ENCODE measurements at regions not wholly inside any gene's neighbourhood (a gene's known extent, or its start where the extent isn't known, plus 50 kb on each side); places are given as distances from the start of the nearest gene placed in this dataset.

- Mint-ChIP-seq H3K27ac (no peak overlapping the region), H3K4me3 (no peak overlapping the region), H3K27me3 (no peaks in the 10 kb centered on the region), H3K4me1 (no peaks in the 10 kb centered on the region), H3K36me3 (no peaks in the 10 kb centered on the region), H3K9me3 (no peaks in the 10 kb centered on the region)
- ATAC-seq (ENCODE audit: low read depth) (no peak), DNase-seq (no peak)
- POLR2A ChIA-PET: no interaction called here
Observed at GRCh38 chr21:16071092-16071491, 341.3 kb downstream of the USP25 start.

- POLR2A ChIA-PET: no interaction called here
- ATAC-seq (ENCODE audit: low read depth) (no peak), DNase-seq (no peak)
- Mint-ChIP-seq H3K4me1 (no peaks in the 10 kb centered on the region), H3K9me3 (no peaks in the 10 kb centered on the region), H3K27me3 (no peaks in the 10 kb centered on the region), H3K27ac (no peak overlapping the region), H3K4me3 (no peak overlapping the region), H3K36me3 (no peaks in the 10 kb centered on the region)
Observed at GRCh38 chr21:16071761-16072160, 342.0 kb downstream of the USP25 start.

GRCh38 chr21:16072221-16072620, 342.4 kb downstream of the USP25 start:
- ATAC-seq (ENCODE audit: low read depth) (no peak), DNase-seq (no peak)
- H3K9me3 Mint-ChIP-seq: no peaks in the 10 kb centered on the region
- H3K4me1 Mint-ChIP-seq: no peaks in the 10 kb centered on the region
- H3K4me3 Mint-ChIP-seq: no peak overlapping the region
- no peak overlapping the region for H3K27ac Mint-ChIP-seq
- POLR2A ChIA-PET: no interaction called here
- no peaks in the 10 kb centered on the region for H3K27me3 Mint-ChIP-seq
- no peaks in the 10 kb centered on the region for H3K36me3 Mint-ChIP-seq

GRCh38 chr21:16072737-16073136, 343.0 kb downstream of the USP25 start:
- DNase-seq (no peak), ATAC-seq (ENCODE audit: low read depth) (no peak)
- H3K27me3 Mint-ChIP-seq: no peaks in the 10 kb centered on the region
- H3K4me3 Mint-ChIP-seq: no peak overlapping the region
- no peaks in the 10 kb centered on the region for H3K4me1 Mint-ChIP-seq
- H3K27ac Mint-ChIP-seq: no peak overlapping the region
- H3K9me3 Mint-ChIP-seq: no peaks in the 10 kb centered on the region
- POLR2A ChIA-PET: no interaction called here
- H3K36me3 Mint-ChIP-seq: no peaks in the 10 kb centered on the region

GRCh38 chr21:16073586-16073985, 343.8 kb downstream of the USP25 start:
- Mint-ChIP-seq H3K4me3 (no peak overlapping the region), H3K9me3 (no peaks in the 10 kb centered on the region), H3K27me3 (no peaks in the 10 kb centered on the region), H3K36me3 (no peaks in the 10 kb centered on the region), H3K27ac (no peak overlapping the region), H3K4me1 (no peaks in the 10 kb centered on the region)
- POLR2A ChIA-PET: no interaction called here
- DNase-seq: no peak
- ATAC-seq (ENCODE audit: low read depth): no peak

GRCh38 chr21:16074950-16075489, 345.2 kb downstream of the USP25 start:
- no peak for ATAC-seq (ENCODE audit: low read depth)
- no peaks in the 10 kb centered on the region for H3K4me1 Mint-ChIP-seq
- no peaks in the 10 kb centered on the region for H3K36me3 Mint-ChIP-seq
- H3K27me3 Mint-ChIP-seq: no peaks in the 10 kb centered on the region
- H3K27ac Mint-ChIP-seq: no peak overlapping the region
- H3K9me3 Mint-ChIP-seq: no peaks in the 10 kb centered on the region
- DNase-seq: no peak
- POLR2A ChIA-PET: no interaction called here
- H3K4me3 Mint-ChIP-seq: no peak overlapping the region

- H3K9me3 Mint-ChIP-seq: no peaks in the 10 kb centered on the region
- POLR2A ChIA-PET: no interaction called here
- H3K36me3 Mint-ChIP-seq: no peaks in the 10 kb centered on the region
- no peaks in the 10 kb centered on the region for H3K27me3 Mint-ChIP-seq
- no peak overlapping the region for H3K27ac Mint-ChIP-seq
- no peak overlapping the region for H3K4me3 Mint-ChIP-seq
- DNase-seq (no peak), ATAC-seq (ENCODE audit: low read depth) (no peak)
- no peaks in the 10 kb centered on the region for H3K4me1 Mint-ChIP-seq
Observed at GRCh38 chr21:16075649-16076282, 346.0 kb downstream of the USP25 start.

GRCh38 chr21:16076465-16076864, 346.7 kb downstream of the USP25 start:
- no peaks in the 10 kb centered on the region for H3K36me3 Mint-ChIP-seq
- POLR2A ChIA-PET: no interaction called here
- no peaks in the 10 kb centered on the region for H3K4me1 Mint-ChIP-seq
- no peaks in the 10 kb centered on the region for H3K27me3 Mint-ChIP-seq
- no peak for DNase-seq
- ATAC-seq (ENCODE audit: low read depth): no peak
- H3K4me3 Mint-ChIP-seq: no peak overlapping the region
- H3K27ac Mint-ChIP-seq: no peak overlapping the region
- H3K9me3 Mint-ChIP-seq: no peaks in the 10 kb centered on the region

- no peak overlapping the region for H3K4me3 Mint-ChIP-seq
- no peak overlapping the region for H3K27ac Mint-ChIP-seq
- POLR2A ChIA-PET: no interaction called here
- DNase-seq: no peak
- H3K36me3 Mint-ChIP-seq: no peaks in the 10 kb centered on the region
- no peaks in the 10 kb centered on the region for H3K27me3 Mint-ChIP-seq
- no peaks in the 10 kb centered on the region for H3K9me3 Mint-ChIP-seq
- no peaks in the 10 kb centered on the region for H3K4me1 Mint-ChIP-seq
- no peak for ATAC-seq (ENCODE audit: low read depth)
Observed at GRCh38 chr21:16078382-16078781, 348.6 kb downstream of the USP25 start.

GRCh38 chr21:16079830-16080229, 350.0 kb downstream of the USP25 start:
- H3K27me3 Mint-ChIP-seq: no peaks in the 10 kb centered on the region
- ATAC-seq (ENCODE audit: low read depth): no peak

GRCh38 chr21:16081304-16081703, 351.5 kb downstream of the USP25 start:
- no peaks in the 10 kb centered on the region for H3K4me1 Mint-ChIP-seq
- no peaks in the 10 kb centered on the region for H3K9me3 Mint-ChIP-seq
- POLR2A ChIA-PET: no interaction called here
- H3K27ac Mint-ChIP-seq: no peak overlapping the region
- DNase-seq (no peak), ATAC-seq (ENCODE audit: low read depth) (no peak)
- no peaks in the 10 kb centered on the region for H3K36me3 Mint-ChIP-seq
- no peaks in the 10 kb centered on the region for H3K27me3 Mint-ChIP-seq
- no peak overlapping the region for H3K4me3 Mint-ChIP-seq

More at GRCh38 chr21:16079830-16080229, 350.0 kb downstream of the USP25 start:
- H3K4me1 Mint-ChIP-seq: no peaks in the 10 kb centered on the region
- no peak for DNase-seq
- H3K4me3 Mint-ChIP-seq: no peak overlapping the region
- no peak overlapping the region for H3K27ac Mint-ChIP-seq
- no peaks in the 10 kb centered on the region for H3K36me3 Mint-ChIP-seq
- POLR2A ChIA-PET: no interaction called here
- no peaks in the 10 kb centered on the region for H3K9me3 Mint-ChIP-seq

- Mint-ChIP-seq H3K9me3 (no peaks in the 10 kb centered on the region), H3K27me3 (no peaks in the 10 kb centered on the region), H3K4me3 (no peak overlapping the region), H3K36me3 (no peaks in the 10 kb centered on the region), H3K27ac (no peak overlapping the region), H3K4me1 (no peaks in the 10 kb centered on the region)
- POLR2A ChIA-PET: no interaction called here
- ATAC-seq (ENCODE audit: low read depth) (no peak), DNase-seq (no peak)
Observed at GRCh38 chr21:16082038-16082816, 352.4 kb downstream of the USP25 start.

GRCh38 chr21:16084776-16085364, 355.1 kb downstream of the USP25 start:
- ATAC-seq (ENCODE audit: low read depth) (no peak), DNase-seq (no peak)
- POLR2A ChIA-PET: no interaction called here
- no peak overlapping the region for H3K4me3 Mint-ChIP-seq
- H3K27me3 Mint-ChIP-seq: no peaks in the 10 kb centered on the region
- no peak overlapping the region for H3K27ac Mint-ChIP-seq
- H3K4me1 Mint-ChIP-seq: no peaks in the 10 kb centered on the region
- no peaks in the 10 kb centered on the region for H3K9me3 Mint-ChIP-seq
- H3K36me3 Mint-ChIP-seq: no peaks in the 10 kb centered on the region

GRCh38 chr21:16085421-16085820, 355.6 kb downstream of the USP25 start:
- Mint-ChIP-seq H3K27me3 (no peaks in the 10 kb centered on the region), H3K27ac (no peak overlapping the region), H3K4me3 (no peak overlapping the region), H3K36me3 (no peaks in the 10 kb centered on the region), H3K4me1 (no peaks in the 10 kb centered on the region), H3K9me3 (no peaks in the 10 kb centered on the region)
- ATAC-seq (ENCODE audit: low read depth) (no peak), DNase-seq (no peak)
- POLR2A ChIA-PET: no interaction called here
